ENCODE measurements at regions not wholly inside any gene's neighbourhood (a gene's known extent, or its start where the extent isn't known, plus 50 kb on each side); places are given as distances from the start of the nearest gene placed in this dataset.

GRCh38 chr9:22622815-22623214, 176.2 kb downstream of the DMRTA1 start:
- no peak overlapping the region for H3K4me3 ChIP-seq (ENCODE audit: low read depth, low read length)
- no peak for TF ChIP-seq POLR2A (IDR thresholded peaks at IDR 0.05; ENCODE audit: extremely low read depth, insufficient read length)
- TF ChIP-seq, protein P1, sequence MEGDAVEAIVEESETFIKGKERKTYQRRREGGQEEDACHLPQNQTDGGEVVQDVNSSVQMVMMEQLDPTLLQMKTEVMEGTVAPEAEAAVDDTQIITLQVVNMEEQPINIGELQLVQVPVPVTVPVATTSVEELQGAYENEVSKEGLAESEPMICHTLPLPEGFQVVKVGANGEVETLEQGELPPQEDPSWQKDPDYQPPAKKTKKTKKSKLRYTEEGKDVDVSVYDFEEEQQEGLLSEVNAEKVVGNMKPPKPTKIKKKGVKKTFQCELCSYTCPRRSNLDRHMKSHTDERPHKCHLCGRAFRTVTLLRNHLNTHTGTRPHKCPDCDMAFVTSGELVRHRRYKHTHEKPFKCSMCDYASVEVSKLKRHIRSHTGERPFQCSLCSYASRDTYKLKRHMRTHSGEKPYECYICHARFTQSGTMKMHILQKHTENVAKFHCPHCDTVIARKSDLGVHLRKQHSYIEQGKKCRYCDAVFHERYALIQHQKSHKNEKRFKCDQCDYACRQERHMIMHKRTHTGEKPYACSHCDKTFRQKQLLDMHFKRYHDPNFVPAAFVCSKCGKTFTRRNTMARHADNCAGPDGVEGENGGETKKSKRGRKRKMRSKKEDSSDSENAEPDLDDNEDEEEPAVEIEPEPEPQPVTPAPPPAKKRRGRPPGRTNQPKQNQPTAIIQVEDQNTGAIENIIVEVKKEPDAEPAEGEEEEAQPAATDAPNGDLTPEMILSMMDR (IDR thresholded peaks at IDR 0.05; ENCODE audit: low read depth, low read length) = no peak
- no peak for TF ChIP-seq MYC (IDR thresholded peaks at IDR 0.05; ENCODE audit: low read depth, low read length)
- TF ChIP-seq, protein P2, sequence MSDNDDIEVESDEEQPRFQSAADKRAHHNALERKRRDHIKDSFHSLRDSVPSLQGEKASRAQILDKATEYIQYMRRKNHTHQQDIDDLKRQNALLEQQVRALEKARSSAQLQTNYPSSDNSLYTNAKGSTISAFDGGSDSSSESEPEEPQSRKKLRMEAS (IDR thresholded peaks at IDR 0.05; ENCODE audit: low read depth, low read length) = no peak
- DNase-seq (ENCODE audit: low read depth) = no peak

DNA sequence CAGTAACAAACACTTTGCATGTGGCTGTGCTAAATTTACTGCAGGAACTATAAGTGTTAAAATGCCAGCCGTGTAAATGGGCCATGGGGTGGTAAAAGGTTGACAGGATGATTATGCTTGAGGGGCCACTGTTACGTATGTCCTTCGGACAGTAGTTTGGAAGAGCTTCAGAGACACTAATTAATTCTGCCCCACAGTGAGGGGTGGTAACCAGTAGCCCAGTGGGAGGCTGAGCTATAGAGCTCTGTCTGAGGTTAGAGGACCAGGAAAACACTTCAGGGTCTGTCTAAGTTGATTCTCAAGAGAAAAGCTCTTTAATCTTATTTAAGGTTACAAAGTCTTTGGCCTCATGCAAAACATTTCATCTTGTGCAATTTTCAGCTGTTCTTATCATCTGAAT, 176.6 kb downstream of the DMRTA1 start:
- no peak for DNase-seq (ENCODE audit: low read depth)
- TF ChIP-seq MYC (IDR thresholded peaks at IDR 0.05; ENCODE audit: low read depth, low read length) (no peak), POLR2A (IDR thresholded peaks at IDR 0.05; ENCODE audit: extremely low read depth, insufficient read length) (no peak)
- TF ChIP-seq, protein P1 (IDR thresholded peaks at IDR 0.05; ENCODE audit: low read depth, low read length) = no peak
- TF ChIP-seq, protein P2 (IDR thresholded peaks at IDR 0.05; ENCODE audit: low read depth, low read length) = no peak
- H3K4me3 ChIP-seq (ENCODE audit: low read depth, low read length) = no peak overlapping the region

DNA sequence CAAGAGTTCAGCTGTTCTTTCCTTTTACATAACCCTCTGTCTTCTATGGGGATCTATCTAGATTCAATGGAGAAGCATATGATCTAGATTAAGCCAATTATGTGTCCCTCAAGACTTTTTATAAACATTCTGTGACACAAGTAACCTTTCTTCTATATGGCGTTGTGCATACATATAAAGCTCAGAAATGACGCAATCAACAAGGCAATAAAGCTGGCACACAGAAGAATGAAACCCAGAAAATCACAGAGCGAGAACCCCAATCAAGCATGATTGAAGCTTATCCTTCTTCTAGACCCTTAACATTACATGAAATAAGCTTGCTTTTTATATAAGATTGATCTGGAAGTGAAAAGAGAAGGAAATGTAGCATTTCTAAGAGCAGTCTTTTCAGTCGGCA, 178.9 kb downstream of the DMRTA1 start:
- TF ChIP-seq, protein P1 (IDR thresholded peaks at IDR 0.05; ENCODE audit: low read depth, low read length) = no peak
- TF ChIP-seq, protein P2 (IDR thresholded peaks at IDR 0.05; ENCODE audit: low read depth, low read length) = no peak
- no peak for TF ChIP-seq MYC (IDR thresholded peaks at IDR 0.05; ENCODE audit: low read depth, low read length)
- TF ChIP-seq POLR2A (IDR thresholded peaks at IDR 0.05; ENCODE audit: extremely low read depth, insufficient read length) = no peak
- DNase-seq (ENCODE audit: low read depth) = no peak
- no peak overlapping the region for H3K4me3 ChIP-seq (ENCODE audit: low read depth, low read length)

- no peak for TF ChIP-seq MYC (IDR thresholded peaks at IDR 0.05; ENCODE audit: low read depth, low read length)
- TF ChIP-seq POLR2A (IDR thresholded peaks at IDR 0.05; ENCODE audit: extremely low read depth, insufficient read length) = no peak
- TF ChIP-seq, protein P2 (IDR thresholded peaks at IDR 0.05; ENCODE audit: low read depth, low read length) = no peak
- TF ChIP-seq, protein P1 (IDR thresholded peaks at IDR 0.05; ENCODE audit: low read depth, low read length) = no peak
- DNase-seq (ENCODE audit: low read depth) = no peak
- H3K4me3 ChIP-seq (ENCODE audit: low read depth, low read length) = no peak overlapping the region
Measured at GRCh38 chr9:22643541-22643940, 196.9 kb downstream of the DMRTA1 start.

DNA sequence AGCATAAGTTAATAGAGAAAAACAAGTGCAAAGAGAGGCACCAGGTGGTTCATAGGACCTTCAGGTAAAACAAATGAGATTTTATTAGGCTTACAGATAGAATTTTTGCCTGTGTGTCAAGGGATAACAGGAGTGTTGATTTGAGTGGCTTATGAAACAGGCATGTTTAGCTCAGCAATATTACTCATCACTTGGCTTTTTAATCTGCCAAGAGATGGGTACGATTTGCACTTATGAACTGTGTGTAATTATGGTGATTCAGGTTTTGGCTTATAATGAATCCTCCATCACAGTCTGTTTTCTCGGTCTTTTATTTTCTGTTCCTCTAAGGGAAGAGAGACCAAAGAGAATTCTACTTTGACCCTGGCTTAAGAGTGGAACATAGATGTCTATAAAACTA, 199.3 kb downstream of the DMRTA1 start:
- TF ChIP-seq, protein P1 (IDR thresholded peaks at IDR 0.05; ENCODE audit: low read depth, low read length) = no peak
- no peak for TF ChIP-seq MYC (IDR thresholded peaks at IDR 0.05; ENCODE audit: low read depth, low read length)
- TF ChIP-seq, protein P2 (IDR thresholded peaks at IDR 0.05; ENCODE audit: low read depth, low read length) = no peak
- no peak for TF ChIP-seq POLR2A (IDR thresholded peaks at IDR 0.05; ENCODE audit: extremely low read depth, insufficient read length)
- no peak overlapping the region for H3K4me3 ChIP-seq (ENCODE audit: low read depth, low read length)
- no peak for DNase-seq (ENCODE audit: low read depth)

GRCh38 chr9:22649384-22649783, 202.8 kb downstream of the DMRTA1 start:
- DNase-seq (ENCODE audit: low read depth) = no peak
- TF ChIP-seq, protein P2 (IDR thresholded peaks at IDR 0.05; ENCODE audit: low read depth, low read length) = no peak
- H3K4me3 ChIP-seq (ENCODE audit: low read depth, low read length) = no peak overlapping the region
